Urinary bladder (tissue), 3 donors: ENCODE measurements at regions not wholly inside any gene's neighbourhood (a gene's known extent, or its start where the extent isn't known, plus 50 kb on each side); places are given as distances from the start of the nearest gene placed in this dataset.

Experiments
- DNase-seq: peaks from one replicate; pipeline ENCODE4 v3.0.0-alpha.2; 2015; ENCODE audit errors: extremely low spot score
- H3K27ac ChIP-seq: one replicate; pipeline ENCODE4 v1.5.1; 2013; ENCODE audit warnings: low read depth, mild to moderate bottlenecking, moderate library complexity
- H3K36me3 ChIP-seq: one replicate; pipeline ENCODE4 v1.6.1; 2013; ENCODE audit warnings: mild to moderate bottlenecking, moderate library complexity; ENCODE audit not compliant: insufficient read depth
- H3K4me1 ChIP-seq: one replicate; pipeline ENCODE4 v1.6.1; 2013; ENCODE audit warnings: mild to moderate bottlenecking, moderate library complexity; ENCODE audit not compliant: insufficient read depth
- H3K4me3 ChIP-seq: one replicate; pipeline ENCODE4 v1.5.1; 2013; ENCODE audit warnings: low read depth, low read length
- WGBS: extraction: QIAGEN DNeasy Blood & Tissue Kit; methylation state at CpG from one replicate; pipeline ENCODE4 v1.1.7; 2013; 5-methylcytosine and 5-hydroxymethylcytosine counted together
- donor health status: healthy with polysubstance abuse.
- donor health status: healthy.

- no peak for DNase-seq
- H3K4me1 ChIP-seq, result no peaks in the 10 kb centered on the region
- no peaks in the 10 kb centered on the region for H3K36me3 ChIP-seq
- H3K27ac ChIP-seq, result no peak overlapping the region
- H3K4me3 ChIP-seq, result no peak overlapping the region
- 74% methylated on average over 9 of the region's 9 CpGs for WGBS
These were observed 433.5 kb downstream of the DHX35 start for GRCh38 chr20:39395478-39396291.

GRCh38 chr20:39394461-39394860 lies 432.3 kb downstream of the DHX35 start:
- no peak overlapping the region for H3K4me3 ChIP-seq
- no peaks in the 10 kb centered on the region for H3K36me3 ChIP-seq
- WGBS, result 92% methylated on average over 2 of the region's 2 CpGs
- no peak overlapping the region for H3K27ac ChIP-seq
- no peak for DNase-seq
- H3K4me1 ChIP-seq, result no peaks in the 10 kb centered on the region

- no peak overlapping the region for H3K4me3 ChIP-seq
- DNase-seq, result no peak
- H3K27ac ChIP-seq, result no peak overlapping the region
- 70% methylated on average over 5 of the region's 5 CpGs for WGBS
- H3K4me1 ChIP-seq, result no peaks in the 10 kb centered on the region
- H3K36me3 ChIP-seq, result no peaks in the 10 kb centered on the region
These were observed 428.0 kb downstream of the DHX35 start for GRCh38 chr20:39390186-39390585.

GRCh38 chr20:39381595-39381994 lies 419.5 kb downstream of the DHX35 start:
- Histone ChIP-seq H3K4me1 (no peaks in the 10 kb centered on the region), H3K36me3 (no peaks in the 10 kb centered on the region), H3K27ac (no peak overlapping the region), H3K4me3 (no peak overlapping the region)
- WGBS, result 61% methylated on average over 4 of the region's 4 CpGs
- no peak for DNase-seq

- Histone ChIP-seq H3K27ac (no peak overlapping the region), H3K4me1 (no peaks in the 10 kb centered on the region), H3K4me3 (no peak overlapping the region), H3K36me3 (no peaks in the 10 kb centered on the region)
- DNase-seq, result no peak
- WGBS, result 43% methylated on average over 5 of the region's 5 CpGs
These were observed 416.6 kb downstream of the DHX35 start for GRCh38 chr20:39378776-39379175.

GRCh38 chr20:39376788-39377187 lies 414.6 kb downstream of the DHX35 start:
- no peak for DNase-seq
- Histone ChIP-seq H3K27ac (no peak overlapping the region), H3K4me1 (no peaks in the 10 kb centered on the region), H3K36me3 (no peaks in the 10 kb centered on the region), H3K4me3 (no peak overlapping the region)
- WGBS, result 78% methylated on average over 4 of the region's 4 CpGs

GRCh38 chr20:39364320-39364719 lies 402.2 kb downstream of the DHX35 start:
- no peaks in the 10 kb centered on the region for H3K4me1 ChIP-seq
- no peak overlapping the region for H3K27ac ChIP-seq
- 83% methylated on average over 2 of the region's 2 CpGs for WGBS

GRCh38 chr20:39359981-39360620 lies 398.0 kb downstream of the DHX35 start:
- H3K4me3 ChIP-seq, result no peak overlapping the region
- no peak overlapping the region for H3K27ac ChIP-seq
- DNase-seq, result no peak
- H3K36me3 ChIP-seq, result no peaks in the 10 kb centered on the region
- WGBS, result 73% methylated on average over 4 of the region's 4 CpGs
- H3K4me1 ChIP-seq, result no peaks in the 10 kb centered on the region

More at GRCh38 chr20:39364320-39364719, 402.2 kb downstream of the DHX35 start:
- no peak for DNase-seq
- Histone ChIP-seq H3K36me3 (no peaks in the 10 kb centered on the region), H3K4me3 (no peak overlapping the region)

GRCh38 chr20:39358052-39358451 lies 395.9 kb downstream of the DHX35 start:
- Histone ChIP-seq H3K27ac (no peak overlapping the region), H3K4me3 (no peak overlapping the region), H3K4me1 (no peaks in the 10 kb centered on the region), H3K36me3 (no peaks in the 10 kb centered on the region)
- DNase-seq, result no peak
- WGBS, result 37% methylated on average over 1 of the region's 1 CpG

- Histone ChIP-seq H3K27ac (no peak overlapping the region), H3K36me3 (no peaks in the 10 kb centered on the region), H3K4me1 (no peaks in the 10 kb centered on the region), H3K4me3 (no peak overlapping the region)
- no peak for DNase-seq
- 91% methylated on average over 1 of the region's 1 CpG for WGBS
These were observed 394.8 kb downstream of the DHX35 start for GRCh38 chr20:39356908-39357307.

GRCh38 chr20:39349240-39349639 lies 387.1 kb downstream of the DHX35 start:
- 90% methylated on average over 4 of the region's 4 CpGs for WGBS
- no peak overlapping the region for H3K4me3 ChIP-seq

GRCh38 chr20:39347626-39348025 lies 385.5 kb downstream of the DHX35 start:
- H3K4me3 ChIP-seq, result no peak overlapping the region
- H3K4me1 ChIP-seq, result no peaks in the 10 kb centered on the region
- WGBS, result 87% methylated on average over 5 of the region's 5 CpGs
- no peak overlapping the region for H3K27ac ChIP-seq
- no peaks in the 10 kb centered on the region for H3K36me3 ChIP-seq
- DNase-seq, result no peak

More at GRCh38 chr20:39349240-39349639, 387.1 kb downstream of the DHX35 start:
- Histone ChIP-seq H3K36me3 (no peaks in the 10 kb centered on the region), H3K27ac (no peak overlapping the region), H3K4me1 (no peaks in the 10 kb centered on the region)
- DNase-seq, result no peak

GRCh38 chr20:39342463-39342862 lies 380.3 kb downstream of the DHX35 start:
- Histone ChIP-seq H3K4me1 (no peaks in the 10 kb centered on the region), H3K27ac (no peak overlapping the region), H3K4me3 (no peak overlapping the region), H3K36me3 (no peaks in the 10 kb centered on the region)
- DNase-seq, result no peak
- 51% methylated on average over 1 of the region's 1 CpG for WGBS
